Natural killer cell (primary cell): ENCODE measurements at regions not wholly inside any gene's neighbourhood (a gene's known extent, or its start where the extent isn't known, plus 50 kb on each side); places are given as distances from the start of the nearest gene placed in this dataset.

Source experiments
- ATAC-seq, 3 donors: fragments of 150-1000 bp in 2 of 3; fragments of 200-7000 bp in 1 of 3; cut with Tn5 transposase; 1 replicate in 1 of 3; 2 replicates in 2 of 3; pipeline ENCODE4 v1.10.0; 2021; ENCODE audit warnings: mild to moderate bottlenecking in 2 of 3, moderate library complexity in 2 of 3
- DNase-seq, 2 donors: peaks; one replicate each; pipeline versions ENCODE4 v3.0.0 to v3.0.0-alpha.2; 2013 to 2021; ENCODE audit warnings: mixed read lengths in 1 of 2
- H3K27ac ChIP-seq: one replicate; pipeline ENCODE4 v1.5.1; 2013; ENCODE audit warnings: mild to moderate bottlenecking, low read length
- H3K27me3 ChIP-seq: one replicate; pipeline ENCODE4 v1.6.1; 2013; ENCODE audit warnings: low read length; ENCODE audit not compliant: control insufficient read depth, insufficient read depth
- H3K36me3 ChIP-seq: one replicate; pipeline ENCODE4 v1.6.1; 2013; ENCODE audit warnings: low read length; ENCODE audit not compliant: control insufficient read depth, insufficient read depth
- H3K4me1 ChIP-seq: one replicate; pipeline ENCODE4 v1.6.1; 2013; ENCODE audit warnings: low read length; ENCODE audit not compliant: control insufficient read depth, insufficient read depth
- H3K4me3 ChIP-seq: one replicate; pipeline ENCODE4 v1.5.1; 2013; ENCODE audit warnings: low read length
- H3K9me3 ChIP-seq: one replicate; pipeline ENCODE4 v1.6.1; 2013; ENCODE audit warnings: low read length; ENCODE audit not compliant: control insufficient read depth, insufficient read depth
- H3K27ac Mint-ChIP-seq, 2 donors: one replicate each; pipeline ENCODE4 v1.8.0; 2022; ENCODE audit warnings: mild to moderate bottlenecking in 2 of 2, mixed read lengths in 2 of 2, moderate library complexity in 1 of 2
- H3K27me3 Mint-ChIP-seq, 2 donors: one replicate each; pipeline ENCODE4 v1.8.0; 2022; ENCODE audit warnings: low read depth in 2 of 2, mixed read lengths in 2 of 2
- H3K36me3 Mint-ChIP-seq: one replicate; pipeline ENCODE4 v1.8.0; 2022; ENCODE audit warnings: mixed read lengths
- H3K4me1 Mint-ChIP-seq, 2 donors: one replicate each; pipeline ENCODE4 v1.8.0; 2022; ENCODE audit warnings: mixed read lengths in 2 of 2
- H3K4me3 Mint-ChIP-seq: one replicate; pipeline ENCODE4 v1.8.0; 2022; ENCODE audit warnings: mild to moderate bottlenecking, moderate library complexity, mixed read lengths
- H3K9me3 Mint-ChIP-seq, 2 donors: one replicate each; pipeline ENCODE4 v1.8.0; 2022; ENCODE audit warnings: mixed read lengths in 2 of 2
- CTCF ChIP-seq: fragments of 200-600 bp; IDR thresholded peaks from one replicate; pipeline ENCODE4 v1.8.0; 2022; ENCODE audit warnings: antibody characterized with exemption
- WGBS: methylation state at CpG from one replicate; pipeline ENCODE4 v1.1.7; 2013; ENCODE audit warnings: missing lambda C conversion rate; ENCODE audit not compliant: insufficient coverage; 5-methylcytosine and 5-hydroxymethylcytosine counted together
- intact Hi-C: fragments of 100-400 bp; cut with micrococcal nuclease; formaldehyde crosslinking; loops from one replicate; pipeline ENCODE4 v1.14.2; 2022

- intact Hi-C loops = no loop called here
- no peaks in the 10 kb centered on the region for H3K4me1 Mint-ChIP-seq
- 87% methylated on average over 4 of the region's 4 CpGs for WGBS
Observed at GRCh38 chr13:53310786-53311185, 282.2 kb downstream of the OLFM4 start.

DNA sequence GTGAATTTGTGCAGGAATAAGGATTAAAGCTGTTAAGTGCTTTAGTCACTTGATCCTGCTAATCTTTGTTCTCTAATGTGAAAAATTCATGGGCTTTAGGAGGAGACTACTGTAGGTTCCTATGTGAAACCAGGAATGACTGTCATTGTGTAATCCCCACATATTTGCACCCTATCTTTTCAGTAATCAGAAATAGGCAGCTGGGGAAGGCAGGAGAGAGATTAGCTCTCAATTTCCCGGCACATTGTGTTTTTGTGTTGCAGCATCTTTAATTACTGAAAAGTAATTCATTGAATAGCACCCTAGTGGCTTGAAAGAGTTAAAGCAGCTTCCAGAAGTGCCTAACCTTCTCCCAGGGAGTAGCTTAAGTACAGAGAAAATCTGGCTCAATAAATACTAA lies 282.9 kb downstream of the OLFM4 start:
- Mint-ChIP-seq H3K4me3 (no peak overlapping the region), H3K36me3 (no peaks in the 10 kb centered on the region), H3K4me1 (no peaks in the 10 kb centered on the region), H3K9me3 (peaks cover 2 to 13% of the 10 kb centered on the region in 2 donors), H3K27me3 (no peaks in the 10 kb centered on the region), H3K27ac (no peak overlapping the region)
- intact Hi-C loops = no loop called here
- ATAC-seq = no peak
- no peaks in the 10 kb centered on the region for H3K4me1 ChIP-seq
- H3K27ac ChIP-seq = no peak overlapping the region
- TF ChIP-seq CTCF = no peak
- H3K4me3 ChIP-seq = no peak overlapping the region
- no peaks in the 10 kb centered on the region for H3K36me3 ChIP-seq
- DNase-seq = no peak
- WGBS = 58% methylated on average over 1 of the region's 1 CpG
- no peaks in the 10 kb centered on the region for H3K27me3 ChIP-seq
- no peaks in the 10 kb centered on the region for H3K9me3 ChIP-seq

More at GRCh38 chr13:53310786-53311185, 282.2 kb downstream of the OLFM4 start:
- no peaks in the 10 kb centered on the region for H3K9me3 ChIP-seq
- no peaks in the 10 kb centered on the region for H3K36me3 ChIP-seq
- no peak for DNase-seq
- no peaks in the 10 kb centered on the region for H3K36me3 Mint-ChIP-seq
- H3K27ac ChIP-seq = no peak overlapping the region
- no peak for ATAC-seq
- H3K27me3 Mint-ChIP-seq = no peaks in the 10 kb centered on the region
- no peak overlapping the region for H3K27ac Mint-ChIP-seq
- H3K27me3 ChIP-seq = no peaks in the 10 kb centered on the region
- no peak overlapping the region for H3K4me3 ChIP-seq
- peaks cover 2 to 15% of the 10 kb centered on the region in 2 donors for H3K9me3 Mint-ChIP-seq
- H3K4me1 ChIP-seq = no peaks in the 10 kb centered on the region
- no peak for TF ChIP-seq CTCF
- no peak overlapping the region for H3K4me3 Mint-ChIP-seq

- ATAC-seq (no peak), DNase-seq (no peak)
- no peak for TF ChIP-seq CTCF
- Mint-ChIP-seq H3K36me3 (no peaks in the 10 kb centered on the region), H3K4me1 (no peaks in the 10 kb centered on the region), H3K27ac (no peak overlapping the region), H3K9me3 (peaks cover 8% of the 10 kb centered on the region in 2 donors), H3K27me3 (no peaks in the 10 kb centered on the region), H3K4me3 (no peak overlapping the region)
- WGBS = 77% methylated on average over 2 of the region's 2 CpGs
- intact Hi-C loops = no loop called here
- H3K27ac ChIP-seq = no peak overlapping the region
- no peaks in the 10 kb centered on the region for H3K9me3 ChIP-seq
- no peaks in the 10 kb centered on the region for H3K36me3 ChIP-seq
- no peak overlapping the region for H3K4me3 ChIP-seq
- no peaks in the 10 kb centered on the region for H3K4me1 ChIP-seq
- H3K27me3 ChIP-seq = no peaks in the 10 kb centered on the region
Observed at GRCh38 chr13:53321296-53321801, 292.7 kb downstream of the OLFM4 start.

DNA sequence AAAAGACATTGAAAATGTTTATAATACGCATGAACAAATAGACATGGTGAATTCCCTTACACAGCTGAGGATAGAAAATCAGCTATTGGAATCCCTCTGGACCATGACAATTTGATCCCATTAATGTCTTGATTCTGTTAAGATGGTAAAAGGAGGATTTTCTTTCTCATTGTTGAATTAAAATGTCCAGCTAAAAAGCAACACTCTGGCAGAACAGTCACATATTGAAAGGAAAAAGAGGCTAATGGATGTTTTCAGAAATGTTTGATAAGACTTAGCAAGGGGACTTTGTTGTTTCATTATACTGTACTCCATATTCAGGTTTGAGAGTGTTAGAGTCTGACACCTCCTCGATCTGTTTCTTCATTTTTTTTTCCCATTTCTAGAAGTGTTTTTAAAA lies 296.0 kb downstream of the OLFM4 start:
- Mint-ChIP-seq H3K9me3 (peaks cover 4 to 8% of the 10 kb centered on the region in 2 donors), H3K4me1 (no peaks in the 10 kb centered on the region), H3K36me3 (no peaks in the 10 kb centered on the region), H3K27ac (no peak overlapping the region), H3K4me3 (no peak overlapping the region), H3K27me3 (no peaks in the 10 kb centered on the region)
- 80% methylated on average over 1 of the region's 2 CpGs for WGBS
- intact Hi-C loops = no loop called here
- H3K9me3 ChIP-seq = no peaks in the 10 kb centered on the region
- ATAC-seq (no peak), DNase-seq (no peak)
- TF ChIP-seq CTCF = no peak
- H3K27me3 ChIP-seq = no peaks in the 10 kb centered on the region
- no peak overlapping the region for H3K4me3 ChIP-seq
- H3K4me1 ChIP-seq = no peaks in the 10 kb centered on the region
- H3K27ac ChIP-seq = no peak overlapping the region
- H3K36me3 ChIP-seq = no peaks in the 10 kb centered on the region
